GDM1 (cell line): ENCODE measurements at regions not wholly inside any gene's neighbourhood (a gene's known extent, or its start where the extent isn't known, plus 50 kb on each side); places are given as distances from the start of the nearest gene placed in this dataset.
"Not testable (repeated sequence)": the region's sequence is repeated elsewhere in the genome, so short reads cannot be mapped to it uniquely, and the experiment has no call there.

Experiments
- DNase-seq: peaks from one replicate; lab custom pipeline; 2025; lab: John Stamatoyannopoulos, UW

- DNase-seq: no peak
Measured at GRCh38 chr21:41589131-41589530, 81.2 kb upstream of the TMPRSS2 start.

GRCh38 chr21:41585199-41585994 lies 77.4 kb upstream of the TMPRSS2 start:
- no peak for DNase-seq

DNA sequence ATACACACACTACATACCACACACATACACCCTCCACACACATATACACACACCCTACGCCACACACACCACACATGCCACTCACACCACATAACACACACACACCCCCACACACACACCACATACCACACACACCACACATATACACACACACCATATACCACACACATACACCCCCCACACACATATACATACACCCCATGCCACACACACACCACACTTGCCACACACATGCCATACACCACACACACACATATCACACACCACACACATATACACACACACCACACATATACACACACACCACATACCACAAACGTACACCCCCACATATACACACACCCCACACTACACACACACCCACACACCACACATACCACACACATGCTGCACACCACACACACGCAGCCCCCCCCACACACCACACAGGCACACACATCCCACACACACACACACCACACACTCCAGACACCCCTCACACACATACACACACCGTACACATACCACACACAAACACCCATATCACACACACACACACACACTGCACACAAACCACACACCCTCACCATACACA lies 76.7 kb upstream of the TMPRSS2 start:
- DNase-seq: no peak

- no peak for DNase-seq
Measured at GRCh38 chr21:41583274-41583790, 75.4 kb upstream of the TMPRSS2 start.

- DNase-seq: no peak
Measured at GRCh38 chr21:41582866-41583265, 74.9 kb upstream of the TMPRSS2 start.

DNA sequence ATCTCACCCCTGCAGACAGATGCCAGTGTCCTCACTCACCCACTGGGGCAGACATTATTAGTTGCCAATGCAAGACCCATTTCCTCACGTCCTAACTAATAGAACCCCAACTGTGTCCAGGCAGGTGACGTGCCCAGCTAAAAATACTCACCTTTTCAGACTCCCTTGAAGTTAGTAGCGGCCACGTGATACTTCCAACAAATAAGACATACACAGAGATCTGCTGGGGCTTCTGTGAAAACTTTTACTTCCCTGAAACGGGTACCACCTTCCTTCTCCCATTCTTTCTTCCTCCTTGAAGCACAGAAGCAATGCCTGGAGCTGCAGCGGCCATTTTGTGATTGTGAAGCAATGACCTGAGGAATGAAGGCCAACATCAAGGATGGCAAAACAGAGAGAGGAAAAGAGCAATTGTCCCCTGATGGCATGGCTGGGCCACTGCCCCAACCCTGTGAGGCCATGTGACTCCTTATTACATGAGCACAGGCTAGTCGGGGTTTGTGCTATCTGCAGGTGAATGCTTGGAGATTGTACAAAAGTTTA lies 74.4 kb upstream of the TMPRSS2 start:
- DNase-seq: no peak

DNA sequence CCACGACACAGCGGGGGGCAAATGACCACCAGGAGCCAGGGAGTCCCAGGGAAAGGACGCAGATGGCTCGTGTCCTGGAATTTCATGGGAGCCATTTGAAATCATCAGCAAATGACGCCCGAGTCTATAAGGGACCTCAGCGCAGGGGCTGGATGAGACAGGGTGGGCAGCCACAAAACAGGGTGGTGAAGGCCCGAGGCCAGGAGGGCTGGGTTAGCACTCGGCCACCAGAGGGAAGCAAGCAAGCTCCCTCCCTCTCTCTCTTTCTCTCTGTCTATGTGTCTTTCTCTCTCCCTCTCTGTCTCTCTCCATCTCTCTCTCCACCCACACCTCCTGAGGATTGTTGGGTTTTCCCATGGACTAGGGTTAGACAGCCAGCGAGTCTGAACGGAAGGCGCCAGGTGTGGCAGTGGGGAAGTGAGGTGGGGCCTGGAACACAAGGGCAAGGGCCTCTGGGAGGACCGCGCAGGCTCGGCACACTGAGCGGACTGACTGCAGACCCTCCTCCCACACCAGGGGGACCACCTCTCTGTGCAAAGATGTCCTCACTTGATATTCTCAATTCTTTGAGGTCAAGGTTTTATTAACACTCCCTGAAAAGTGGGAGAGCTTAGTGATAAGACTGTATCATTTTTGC lies 73.8 kb upstream of the TMPRSS2 start:
- no peak for DNase-seq

GRCh38 chr21:41580758-41581554 lies 73.0 kb upstream of the TMPRSS2 start:
- DNase-seq: no peak

DNA sequence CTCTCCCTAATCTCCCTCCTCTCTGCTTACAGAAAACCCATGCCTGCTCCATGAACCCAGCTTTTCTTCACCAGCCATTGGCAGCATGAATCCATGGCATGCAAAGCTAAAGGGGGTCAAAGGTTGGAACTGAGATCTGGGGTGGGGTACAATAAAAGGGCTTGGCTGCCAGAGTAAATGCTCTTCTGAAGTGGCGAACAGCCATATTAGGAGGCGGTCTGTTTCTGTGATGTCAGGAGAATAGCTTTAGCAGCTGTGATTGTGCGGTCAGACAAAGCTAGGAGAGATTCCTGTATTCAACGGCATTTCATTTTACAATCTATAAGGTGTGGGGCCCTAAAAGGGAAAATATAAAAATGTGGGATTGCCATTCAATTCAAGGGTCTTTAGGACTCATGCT lies 71.7 kb upstream of the TMPRSS2 start:
- no peak for DNase-seq

- no peak for DNase-seq
Measured at GRCh38 chr21:41578716-41579115, 70.8 kb upstream of the TMPRSS2 start.

- no peak for DNase-seq
Measured at GRCh38 chr21:41578083-41578482, 70.1 kb upstream of the TMPRSS2 start.

GRCh38 chr21:41576013-41576615 lies 68.2 kb upstream of the TMPRSS2 start:
- DNase-seq: no peak

DNA sequence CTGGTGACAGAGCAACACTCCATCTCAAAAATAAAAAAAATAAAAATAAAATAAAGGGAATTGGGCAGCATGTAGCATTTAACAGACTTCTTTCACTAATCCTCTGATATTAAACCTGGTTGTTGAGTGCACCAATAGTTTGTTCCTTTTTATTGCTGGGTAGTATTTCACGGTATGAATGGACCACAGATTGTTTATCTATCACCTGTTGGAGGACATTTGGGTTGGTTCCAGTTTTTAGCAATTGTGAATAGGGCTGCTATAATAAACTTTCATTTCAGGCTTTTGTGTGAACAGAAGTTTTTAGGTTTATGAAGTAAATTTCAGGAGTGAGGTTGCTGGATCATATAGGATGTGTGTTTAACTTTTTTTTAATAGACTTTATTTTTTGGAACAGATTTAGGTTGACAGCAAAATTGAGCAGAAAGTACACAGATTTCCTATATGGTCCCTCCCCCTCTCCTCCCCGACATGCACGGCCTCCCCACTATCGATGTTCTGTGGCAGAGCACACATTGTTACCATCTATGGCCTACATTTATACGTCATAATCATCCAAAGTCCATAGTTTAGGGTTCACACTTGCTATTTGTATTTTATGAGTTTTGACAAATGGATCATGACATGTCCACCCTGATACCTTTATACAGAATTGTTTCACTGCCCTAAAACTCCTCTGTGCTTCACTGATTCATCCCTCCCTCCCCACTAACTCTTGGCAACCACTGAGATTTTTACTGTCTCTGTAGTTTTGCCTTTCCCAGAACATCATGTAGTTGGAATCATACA lies 66.1 kb upstream of the TMPRSS2 start:
- no peak for DNase-seq

- no peak for DNase-seq
Measured at GRCh38 chr21:41571938-41572510, 64.1 kb upstream of the TMPRSS2 start.

DNA sequence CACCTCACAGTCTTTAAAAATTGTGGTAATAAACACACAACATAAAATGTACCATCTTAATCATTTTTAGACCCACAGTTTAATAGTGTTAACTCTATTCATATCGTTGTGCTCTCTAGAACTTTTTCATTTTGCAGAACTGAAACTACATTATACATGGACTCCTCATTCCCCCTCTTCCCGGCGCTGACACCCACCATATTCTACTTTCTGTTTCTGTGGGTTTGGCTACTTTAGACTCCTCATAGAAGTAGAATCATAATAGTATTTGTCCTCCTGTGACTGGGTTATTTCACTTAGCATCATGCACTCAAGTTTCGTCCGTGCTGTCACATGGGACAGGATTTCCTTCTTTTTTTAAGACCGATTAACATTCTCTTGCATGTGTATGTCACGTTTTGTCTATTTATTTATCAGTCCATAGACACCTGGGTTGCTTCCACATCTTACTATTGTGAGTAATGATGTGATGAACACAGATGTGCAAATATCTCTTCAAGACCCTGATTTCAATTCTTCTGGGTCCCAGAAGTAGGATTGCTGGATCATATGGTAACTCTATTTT lies 62.9 kb upstream of the TMPRSS2 start:
- DNase-seq: no peak

GRCh38 chr21:41568606-41569385 lies 60.8 kb upstream of the TMPRSS2 start:
- no peak for DNase-seq

- no peak for DNase-seq
Measured at GRCh38 chr21:41567901-41568510, 60.0 kb upstream of the TMPRSS2 start.

DNA sequence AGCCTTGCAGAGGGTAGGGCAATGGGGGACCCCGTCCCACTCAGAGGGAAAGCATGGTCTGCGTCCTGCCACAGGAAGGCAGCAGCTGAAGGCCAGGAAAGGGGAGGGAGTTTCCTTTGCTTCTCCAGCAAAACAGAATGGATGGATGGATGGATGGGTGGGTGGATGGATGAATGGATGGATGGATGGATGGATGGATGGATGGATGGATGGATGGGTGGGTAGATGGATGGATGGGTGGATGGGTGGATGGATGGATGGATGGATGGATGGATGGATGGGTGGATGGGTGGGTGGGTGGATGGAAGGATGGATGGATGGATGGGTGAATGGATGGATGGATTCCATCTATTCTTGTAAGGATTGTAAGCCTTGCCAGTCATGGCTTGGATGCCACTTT lies 59.3 kb upstream of the TMPRSS2 start:
- DNase-seq: not testable (repeated sequence)

DNA sequence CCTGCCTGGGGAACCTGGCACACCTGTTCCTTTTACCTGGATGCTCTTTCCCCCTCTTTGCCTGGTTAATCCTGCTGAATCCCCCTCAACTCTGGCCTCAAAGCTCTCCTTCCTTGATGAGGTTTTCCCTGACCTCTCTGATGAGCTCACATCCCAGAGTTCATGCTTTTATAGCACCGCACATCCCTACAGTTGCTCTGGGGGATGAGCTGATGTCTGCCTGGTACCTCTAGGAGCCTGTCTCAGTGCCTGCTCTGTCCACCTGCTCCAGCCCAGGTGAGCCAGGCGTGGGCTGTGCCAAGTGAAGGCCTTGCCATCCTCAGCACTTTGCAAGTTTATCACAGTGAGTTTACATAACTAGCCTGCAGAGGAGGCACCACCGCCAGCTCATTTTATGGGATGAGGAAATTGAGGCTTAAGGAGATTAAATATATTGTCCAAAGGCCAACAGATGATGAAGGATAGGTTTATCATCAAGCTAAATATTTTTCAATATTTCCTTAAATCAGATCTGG lies 58.6 kb upstream of the TMPRSS2 start:
- no peak for DNase-seq
